ENCODE measurements at regions not wholly inside any gene's neighbourhood (a gene's known extent, or its start where the extent isn't known, plus 50 kb on each side); places are given as distances from the start of the nearest gene placed in this dataset.

- Histone ChIP-seq H2BK5ac (ENCODE audit: low read depth, low read length, poor library complexity, severe bottlenecking) (no peak overlapping the region), H4K5ac (ENCODE audit: low read depth, low read length) (no peak overlapping the region), H3K56ac (ENCODE audit: extremely low read depth, insufficient read depth, low read length) (no peak overlapping the region), H3K9me1 (ENCODE audit: insufficient read depth, low read length) (no peaks in the 10 kb centered on the region), H3K4me2 (ENCODE audit: low read depth, low read length) (no peak overlapping the region), H3K27ac (ENCODE audit: insufficient read depth, low read length) (no peak overlapping the region), H3K27me3 (ENCODE audit: control insufficient read depth, insufficient read depth, low read length) (no peaks in the 10 kb centered on the region), H3K4me3 (ENCODE audit: insufficient read depth, low read depth, low read length) (no peak overlapping the region), H3K36me3 (ENCODE audit: control insufficient read depth, insufficient read depth, low read length) (no peaks in the 10 kb centered on the region), H4K20me1 (ENCODE audit: insufficient read depth, low read length) (no peaks in the 10 kb centered on the region), H2BK120ac (ENCODE audit: low read depth, low read length) (no peak overlapping the region), H2BK15ac (ENCODE audit: low read depth, low read length) (no peak overlapping the region), H3K9me3 (ENCODE audit: control insufficient read depth, insufficient read depth, low read length) (peaks cover 14% of the 10 kb centered on the region), H2AK5ac (ENCODE audit: low read depth, low read length) (no peak overlapping the region), H2AFZ (replicated peaks; ENCODE audit: low read length, poor library complexity) (no peak overlapping the region), H3K23ac (ENCODE audit: low read depth, low read length) (no peak overlapping the region), H3K9ac (ENCODE audit: low read depth, low read length) (no peak overlapping the region), H2BK20ac (ENCODE audit: low read depth, low read length) (no peak overlapping the region), H2AK9ac (replicated peaks; ENCODE audit: low read depth, low read length, poor library complexity) (no peak overlapping the region), H3K14ac (replicated peaks; ENCODE audit: low read depth, low read length) (no peak overlapping the region), H3K79me1 (ENCODE audit: low read depth in 1 of 2, low read length in 2 of 2) (no peaks in the 10 kb centered on the region), H3K4me1 (ENCODE audit: control insufficient read depth, insufficient read depth, low read length) (no peaks in the 10 kb centered on the region), H3K18ac (ENCODE audit: low read depth, low read length) (no peak overlapping the region), H3K4ac (ENCODE audit: low read depth, low read length) (no peak overlapping the region), H4K91ac (ENCODE audit: insufficient read depth, low read depth, low read length) (no peak overlapping the region), H4K8ac (ENCODE audit: low read depth in 2 of 2, low read length in 2 of 2) (no peak overlapping the region)
- ChIA-PET POLR2A (ENCODE audit: unreplicated experiment) (no interaction called here), CTCF (interaction anchor here (0.5 kb wide), 1 partner anchor 43 kb away, joined by 3 read pairs; no protein-coding TSS in a partner anchor)
- WGBS, 2 experiments (ENCODE audit: extremely low coverage in 2 of 2, insufficient read length in 1 of 2), result no CpG with 5 or more reads among the region's 2 CpGs
- TF ChIP-seq BHLHE40 (IDR thresholded peaks at IDR 0.05; ENCODE audit: low read depth, low read length), result no peak
- no peak for TF ChIP-seq POLR2A (IDR thresholded peaks at IDR 0.05; ENCODE audit: low read depth, low read length)
- no peak for TF ChIP-seq MXI1 (IDR thresholded peaks at IDR 0.05; ENCODE audit: borderline replicate concordance, low read depth, low read length)
- TF ChIP-seq ELK1 (IDR thresholded peaks at IDR 0.05; ENCODE audit: borderline replicate concordance, low read depth, low read length), result no peak
- no peak for TF ChIP-seq USF2 (IDR thresholded peaks at IDR 0.05; ENCODE audit: low read depth, low read length)
- no peak for TF ChIP-seq MAFK (IDR thresholded peaks at IDR 0.05; ENCODE audit: low read depth, low read length)
- TF ChIP-seq CEBPB (IDR thresholded peaks at IDR 0.05; ENCODE audit: low read depth, low read length), result no peak
- TF ChIP-seq RCOR1 (IDR thresholded peaks at IDR 0.05; ENCODE audit: insufficient replicate concordance, low read length), result no peak
- TF ChIP-seq CTCF (conservative IDR thresholded peaks at IDR 0.05; ENCODE audit: low read depth, low read length), result no peak
- TF ChIP-seq RAD21 (IDR thresholded peaks at IDR 0.05; ENCODE audit: low read length), result no peak
- ATAC-seq (ENCODE audit: low read depth), result no peak
- no peak for DNase-seq
- intact Hi-C loops (cut with micrococcal nuclease) (no loop called here), in situ Hi-C loops (cut with MboI; ENCODE audit: low sequenced_read_pairs) (no loop called here), dilution Hi-C loops (cut with HindIII; ENCODE audit: low sequenced_read_pairs, unreplicated experiment) (no loop called here)
- no TSS peak for BruUV-seq (replicated peaks)
Measured at GRCh38 chr19:20482721-20483120, 82.9 kb downstream of the ZNF737 start.
